ENCODE measurements at regions not wholly inside any gene's neighbourhood (a gene's known extent, or its start where the extent isn't known, plus 50 kb on each side); places are given as distances from the start of the nearest gene placed in this dataset.

DNA sequence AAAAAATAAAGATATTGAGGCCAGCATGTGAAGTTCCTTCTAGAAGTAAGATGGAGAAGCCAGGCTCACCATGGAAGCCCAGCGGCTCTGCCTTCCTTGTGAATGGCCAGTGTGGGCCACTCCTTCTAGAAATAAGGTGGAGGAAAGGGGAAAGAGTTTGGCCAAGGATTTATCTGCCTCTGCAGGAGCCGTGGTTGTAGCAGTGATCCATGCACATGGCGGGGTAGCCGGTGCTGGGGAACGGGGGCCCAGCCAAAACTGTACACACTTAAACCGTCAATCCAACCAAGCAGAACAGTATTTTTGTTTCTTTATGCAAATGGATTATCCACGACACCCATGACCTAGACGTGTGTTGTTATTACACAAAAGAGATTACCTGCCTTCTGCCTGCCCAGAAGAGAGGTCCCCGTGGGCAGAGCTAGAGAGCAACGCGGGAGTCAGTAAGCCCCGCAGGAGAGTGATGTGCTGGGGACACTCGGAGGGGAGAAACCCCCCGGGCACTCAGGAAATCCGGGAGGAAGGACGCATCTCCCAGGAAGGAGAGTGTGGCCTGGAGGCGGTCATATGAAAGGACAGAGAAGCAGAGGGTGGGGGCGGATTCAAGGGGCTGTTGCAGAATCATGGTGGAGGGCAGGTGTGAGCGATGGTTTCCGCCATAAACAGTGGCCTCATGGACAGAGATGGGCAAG is 218.4 kb upstream of the PPP2R2D start:
- TF ChIP-seq POLR2A (IDR thresholded peaks at IDR 0.05) (no peak), CTCF (IDR thresholded peaks at IDR 0.05) (no peak)
